Cardiac septum (tissue), 1 donor: ENCODE measurements at regions not wholly inside any gene's neighbourhood (a gene's known extent, or its start where the extent isn't known, plus 50 kb on each side); places are given as distances from the start of the nearest gene placed in this dataset.

Experiments used
- DNase-seq: peaks from one replicate; pipeline ENCODE4 v3.0.0-alpha.2; 2020; ENCODE audit warnings: low spot score
- intact Hi-C: fragments of 100-400 bp; cut with DNase I; formaldehyde crosslinking; loops from one replicate; pipeline ENCODE4 v1.14.0; 2022
- donor health status: DM: no; HTN: no; CAD: no.

DNA sequence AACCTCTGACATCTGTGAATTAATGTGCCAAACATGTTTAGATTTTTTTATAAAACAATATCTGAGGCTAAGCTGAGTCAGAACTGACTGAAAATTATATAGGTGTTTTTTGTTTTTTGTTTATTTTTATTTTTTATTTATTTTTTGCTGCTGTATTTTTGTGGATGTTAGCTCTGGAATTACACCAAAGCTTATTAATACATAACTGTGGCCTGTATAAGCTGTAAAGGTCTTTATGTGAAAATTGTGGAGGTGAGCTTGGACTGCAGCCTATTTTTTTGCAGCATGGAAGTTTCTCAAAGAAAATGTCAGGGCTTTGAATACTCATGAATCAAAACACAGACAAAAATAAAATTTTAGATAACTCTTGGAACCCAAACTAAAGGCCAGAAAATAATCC lies 199.8 kb downstream of the CHRM3 start:
- intact Hi-C loops, result no loop called here
- DNase-seq, result no peak

DNA sequence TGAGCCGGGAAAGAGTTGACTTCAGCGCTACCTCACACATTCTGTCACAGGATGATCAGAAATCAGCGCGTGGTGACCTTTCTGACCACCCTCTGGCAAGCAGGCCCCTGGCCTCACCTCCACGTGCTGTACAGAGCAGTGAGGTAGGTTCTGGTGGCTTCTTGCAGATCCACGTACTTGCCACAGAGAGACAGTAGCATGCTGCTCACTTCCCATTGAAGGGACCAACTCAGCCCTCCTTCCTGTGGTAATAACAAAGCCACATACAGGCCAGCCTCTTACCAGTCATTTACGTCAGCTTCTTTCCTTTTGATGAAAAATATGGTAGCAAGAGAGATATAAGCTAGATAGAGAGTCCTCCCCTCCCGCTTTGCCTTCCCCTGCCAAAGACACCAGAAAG lies 200.7 kb downstream of the CHRM3 start:
- no peak for DNase-seq
- intact Hi-C loops, result no loop called here

GRCh38 chr1:239587574-239588369 lies 201.4 kb downstream of the CHRM3 start:
- intact Hi-C loops, result no loop called here
- DNase-seq, result no peak

DNA sequence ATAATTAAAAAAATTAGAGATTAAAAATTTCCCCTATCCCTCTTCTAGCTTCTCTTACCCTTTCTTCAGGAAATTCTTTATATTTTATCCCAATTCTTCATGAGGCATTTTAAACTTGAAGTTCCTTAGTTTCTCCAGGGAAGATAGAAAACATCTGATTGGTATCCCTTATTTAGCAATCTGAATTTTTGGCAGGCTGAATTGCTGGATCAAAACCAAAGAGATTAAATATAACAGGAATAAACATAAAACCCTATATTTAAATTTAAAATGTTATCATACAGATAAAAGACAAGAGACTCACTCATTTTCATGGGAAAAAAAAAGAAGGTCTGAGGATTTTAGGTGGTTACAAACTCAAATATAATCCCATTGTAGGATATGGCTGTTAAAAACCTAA lies 204.2 kb downstream of the CHRM3 start:
- no peak for DNase-seq
- intact Hi-C loops, result no loop called here

DNA sequence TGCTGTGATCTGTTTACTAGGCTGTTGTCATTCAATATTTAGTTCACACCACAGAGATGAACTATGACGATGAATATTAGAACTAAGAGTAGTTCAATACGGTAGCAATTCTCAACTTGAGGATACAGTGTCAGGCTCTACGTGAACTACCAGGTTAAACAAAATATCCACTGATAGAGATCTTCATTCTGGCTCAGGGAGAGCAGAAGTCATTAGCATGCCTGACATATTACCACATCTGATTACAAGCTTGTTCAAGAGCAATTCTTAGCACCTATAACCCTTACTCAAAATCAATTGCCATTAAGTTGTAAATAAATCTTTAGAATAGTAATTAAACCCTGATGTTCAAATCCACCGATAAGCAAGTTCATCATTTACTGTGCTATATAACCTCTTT lies 207.2 kb downstream of the CHRM3 start:
- no peak for DNase-seq

GRCh38 chr1:239600588-239600987 lies 214.2 kb downstream of the CHRM3 start:
- intact Hi-C loops, result no loop called here
- DNase-seq, result no peak

More for the DNA sequence above, 207.2 kb downstream of the CHRM3 start:
- intact Hi-C loops, result no loop called here

DNA sequence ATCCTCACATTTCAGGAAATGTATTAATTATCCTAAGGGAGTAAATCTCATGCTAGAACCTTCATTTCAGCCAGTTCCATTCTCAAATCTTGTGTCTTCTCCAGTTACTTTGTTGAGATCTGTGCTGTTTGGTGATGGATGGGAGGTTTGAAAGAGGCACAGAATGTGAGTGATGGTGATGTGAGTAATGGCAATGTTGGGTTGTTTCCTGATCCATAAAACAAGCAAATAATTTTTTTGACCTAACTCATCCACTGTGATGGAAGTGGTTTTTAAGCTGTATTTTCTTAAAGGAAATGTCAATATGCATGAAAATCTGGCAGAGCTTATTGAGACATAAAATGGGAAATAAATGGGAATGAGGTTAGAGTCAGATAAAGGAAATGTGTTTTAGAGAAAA lies 214.7 kb downstream of the CHRM3 start:
- DNase-seq, result no peak
- intact Hi-C loops, result no loop called here

- no peak for DNase-seq
- intact Hi-C loops, result no loop called here
These were observed 217.2 kb downstream of the CHRM3 start for GRCh38 chr1:239603530-239603929.

DNA sequence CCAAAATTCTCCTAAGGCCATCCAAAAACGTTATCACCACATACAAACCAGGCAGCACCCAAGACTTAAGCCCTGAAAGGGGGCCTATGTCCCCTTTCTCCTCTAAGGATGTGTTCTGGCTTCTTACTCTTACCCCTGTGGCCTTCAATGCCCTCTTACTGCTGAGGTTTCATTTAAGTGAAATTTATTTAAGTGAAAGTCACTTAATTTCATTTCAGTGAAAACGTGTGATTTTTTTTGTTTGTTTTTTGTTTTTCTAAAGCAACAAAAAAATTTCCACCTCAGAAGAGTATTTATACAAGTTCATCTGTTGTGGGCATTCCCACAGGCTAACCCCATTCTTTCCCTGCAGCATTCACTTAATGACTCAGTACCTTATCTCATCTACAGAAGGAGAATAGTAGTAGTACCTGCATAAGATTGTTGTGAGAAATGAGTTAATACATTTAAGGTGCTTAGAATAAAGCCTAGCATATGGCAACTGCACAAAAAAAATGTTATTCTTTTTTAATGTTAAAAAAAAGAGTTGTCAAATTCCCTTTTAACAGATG lies 220.6 kb downstream of the CHRM3 start:
- DNase-seq, result no peak
- intact Hi-C loops, result no loop called here

GRCh38 chr1:239608469-239608868 lies 222.1 kb downstream of the CHRM3 start:
- no peak for DNase-seq
- intact Hi-C loops, result no loop called here

DNA sequence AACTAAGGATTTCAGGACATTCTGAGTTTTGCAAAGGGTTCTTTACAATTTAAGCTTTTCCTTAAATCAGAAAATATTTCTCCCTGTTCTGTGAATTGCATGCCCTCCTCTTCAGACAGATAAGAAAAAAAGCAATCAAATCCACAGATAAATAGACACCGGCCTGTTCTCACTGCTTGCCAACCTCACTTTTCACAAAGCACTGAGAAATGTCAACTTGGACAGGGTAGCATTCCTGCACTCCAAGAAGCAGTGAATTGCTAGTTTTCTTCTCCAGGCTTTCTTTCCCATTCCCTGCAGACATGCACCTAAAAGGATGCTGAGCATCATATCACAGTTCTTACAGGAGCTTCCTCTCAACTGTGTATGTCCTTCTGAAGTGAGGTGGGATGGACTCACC lies 226.0 kb downstream of the CHRM3 start:
- intact Hi-C loops, result no loop called here
- no peak for DNase-seq

GRCh38 chr1:239616673-239617072 lies 230.3 kb downstream of the CHRM3 start:
- intact Hi-C loops, result no loop called here

GRCh38 chr1:239617259-239617658 lies 230.9 kb downstream of the CHRM3 start:
- no peak for DNase-seq
- intact Hi-C loops, result no loop called here

More at GRCh38 chr1:239616673-239617072, 230.3 kb downstream of the CHRM3 start:
- DNase-seq, result no peak

GRCh38 chr1:239617731-239618130 lies 231.4 kb downstream of the CHRM3 start:
- DNase-seq, result no peak
- intact Hi-C loops, result no loop called here

GRCh38 chr1:239619190-239619589 lies 232.8 kb downstream of the CHRM3 start:
- intact Hi-C loops, result no loop called here
- no peak for DNase-seq

DNA sequence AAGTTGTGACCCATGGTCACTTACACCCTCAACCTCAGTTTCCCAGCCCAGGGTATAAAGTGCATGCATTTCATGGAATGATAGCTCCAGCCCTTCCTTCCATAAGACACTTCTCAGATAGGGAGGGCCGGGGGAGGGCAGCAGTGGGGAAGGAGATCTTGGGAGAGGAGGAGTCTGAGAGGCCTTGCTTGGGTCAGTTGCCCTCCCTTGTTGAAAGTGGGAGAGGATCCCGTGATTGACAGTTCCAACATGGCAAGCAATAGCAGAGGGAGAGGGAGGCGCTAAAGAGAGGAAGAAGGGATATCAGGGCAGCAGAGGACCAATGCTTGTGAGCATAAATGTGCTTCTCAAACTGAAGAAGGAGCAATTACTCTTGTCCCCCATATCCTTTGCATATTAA lies 244.4 kb downstream of the CHRM3 start:
- intact Hi-C loops, result no loop called here
- no peak for DNase-seq

- no peak for DNase-seq
- intact Hi-C loops, result no loop called here
These were observed 247.1 kb downstream of the CHRM3 start for GRCh38 chr1:239633432-239633831.

- DNase-seq, result no peak
These were observed 248.9 kb downstream of the CHRM3 start for GRCh38 chr1:239635276-239635675.

GRCh38 chr1:239636347-239636746 lies 250.0 kb downstream of the CHRM3 start:
- intact Hi-C loops, result no loop called here
- DNase-seq, result no peak

More at GRCh38 chr1:239635276-239635675, 248.9 kb downstream of the CHRM3 start:
- intact Hi-C loops, result no loop called here

- intact Hi-C loops, result no loop called here
- no peak for DNase-seq
These were observed 258.2 kb downstream of the CHRM3 start for GRCh38 chr1:239644604-239645003.

- no peak for DNase-seq
- intact Hi-C loops, result no loop called here
These were observed 260.7 kb downstream of the CHRM3 start for GRCh38 chr1:239647045-239647444.
